ENCODE measurements at regions not wholly inside any gene's neighbourhood (a gene's known extent, or its start where the extent isn't known, plus 50 kb on each side); places are given as distances from the start of the nearest gene placed in this dataset.

DNA sequence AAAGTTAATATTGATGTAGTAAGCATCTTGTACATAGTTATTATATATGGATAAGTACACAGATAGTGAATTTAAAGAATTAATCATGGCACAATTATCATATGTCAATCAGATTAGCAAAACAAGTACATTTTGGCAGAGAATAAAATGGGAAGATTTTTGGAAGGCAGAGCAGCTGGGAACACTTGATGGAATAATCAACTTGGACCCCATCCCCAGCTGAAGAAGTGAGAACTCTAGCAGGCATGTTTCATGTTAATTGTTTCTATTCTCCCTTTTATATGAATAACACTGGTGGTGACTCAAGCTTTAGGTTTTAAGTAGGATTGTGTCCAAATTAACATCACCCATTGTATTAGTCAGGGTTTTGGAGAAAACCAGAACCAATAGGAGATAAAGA lies 198.7 kb downstream of the KCNJ2 start:
- H3K27me3 ChIP-seq (ENCODE audit: control insufficient read depth in 4 of 4, insufficient read depth in 4 of 4, low read length in 3 of 4) = no peaks in the 10 kb centered on the region
- no peaks in the 10 kb centered on the region for H3K36me3 ChIP-seq (ENCODE audit: control insufficient read depth in 4 of 4, insufficient read depth in 3 of 4, low read depth in 1 of 4, low read length in 3 of 4)
- H3K4me3 ChIP-seq (ENCODE audit: low read depth in 1 of 3, low read length in 3 of 3) = no peak overlapping the region
- H3K9ac ChIP-seq (ENCODE audit: low read depth in 1 of 2, low read length in 2 of 2) = no peak overlapping the region
- no peak for DNase-seq (ENCODE audit: low spot score)
- H3K27ac ChIP-seq (ENCODE audit: low read depth in 1 of 2, low read length in 2 of 2) = no peak overlapping the region
- no peaks in the 10 kb centered on the region for H3K4me1 ChIP-seq (ENCODE audit: control insufficient read depth in 4 of 4, insufficient read depth in 4 of 4, low read length in 3 of 4)
- TF ChIP-seq RXRA (IDR thresholded peaks at IDR 0.05) = no peak
- no peak for TF ChIP-seq YY1 (IDR thresholded peaks at IDR 0.05)
- TF ChIP-seq, protein P1, sequence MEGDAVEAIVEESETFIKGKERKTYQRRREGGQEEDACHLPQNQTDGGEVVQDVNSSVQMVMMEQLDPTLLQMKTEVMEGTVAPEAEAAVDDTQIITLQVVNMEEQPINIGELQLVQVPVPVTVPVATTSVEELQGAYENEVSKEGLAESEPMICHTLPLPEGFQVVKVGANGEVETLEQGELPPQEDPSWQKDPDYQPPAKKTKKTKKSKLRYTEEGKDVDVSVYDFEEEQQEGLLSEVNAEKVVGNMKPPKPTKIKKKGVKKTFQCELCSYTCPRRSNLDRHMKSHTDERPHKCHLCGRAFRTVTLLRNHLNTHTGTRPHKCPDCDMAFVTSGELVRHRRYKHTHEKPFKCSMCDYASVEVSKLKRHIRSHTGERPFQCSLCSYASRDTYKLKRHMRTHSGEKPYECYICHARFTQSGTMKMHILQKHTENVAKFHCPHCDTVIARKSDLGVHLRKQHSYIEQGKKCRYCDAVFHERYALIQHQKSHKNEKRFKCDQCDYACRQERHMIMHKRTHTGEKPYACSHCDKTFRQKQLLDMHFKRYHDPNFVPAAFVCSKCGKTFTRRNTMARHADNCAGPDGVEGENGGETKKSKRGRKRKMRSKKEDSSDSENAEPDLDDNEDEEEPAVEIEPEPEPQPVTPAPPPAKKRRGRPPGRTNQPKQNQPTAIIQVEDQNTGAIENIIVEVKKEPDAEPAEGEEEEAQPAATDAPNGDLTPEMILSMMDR (IDR thresholded peaks at IDR 0.05; ENCODE audit: low read depth, low read length, missing input control) = no peak
- TF ChIP-seq HNF4G (IDR thresholded peaks at IDR 0.05) = no peak
- TF ChIP-seq, protein P2, sequence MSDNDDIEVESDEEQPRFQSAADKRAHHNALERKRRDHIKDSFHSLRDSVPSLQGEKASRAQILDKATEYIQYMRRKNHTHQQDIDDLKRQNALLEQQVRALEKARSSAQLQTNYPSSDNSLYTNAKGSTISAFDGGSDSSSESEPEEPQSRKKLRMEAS (IDR thresholded peaks at IDR 0.05) = no peak
- TF ChIP-seq GABPA (IDR thresholded peaks at IDR 0.05 in 1 of 2, conservative IDR thresholded peaks at IDR 0.05 in 1 of 2) = no peak
- TF ChIP-seq RAD21 (IDR thresholded peaks at IDR 0.05) = no peak
- TF ChIP-seq, protein P3, sequence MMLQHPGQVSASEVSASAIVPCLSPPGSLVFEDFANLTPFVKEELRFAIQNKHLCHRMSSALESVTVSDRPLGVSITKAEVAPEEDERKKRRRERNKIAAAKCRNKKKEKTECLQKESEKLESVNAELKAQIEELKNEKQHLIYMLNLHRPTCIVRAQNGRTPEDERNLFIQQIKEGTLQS (IDR thresholded peaks at IDR 0.05) = no peak
- TF ChIP-seq HNF4A (conservative IDR thresholded peaks at IDR 0.05) = no peak
- no peak for TF ChIP-seq FOXA1 (IDR thresholded peaks at IDR 0.05)
- TF ChIP-seq EGR1 (IDR thresholded peaks at IDR 0.05; ENCODE audit: low read depth in 2 of 2) = no peak
- H3K9me3 ChIP-seq (ENCODE audit: control insufficient read depth in 4 of 4, low read length in 3 of 4) = no peaks in the 10 kb centered on the region

DNA sequence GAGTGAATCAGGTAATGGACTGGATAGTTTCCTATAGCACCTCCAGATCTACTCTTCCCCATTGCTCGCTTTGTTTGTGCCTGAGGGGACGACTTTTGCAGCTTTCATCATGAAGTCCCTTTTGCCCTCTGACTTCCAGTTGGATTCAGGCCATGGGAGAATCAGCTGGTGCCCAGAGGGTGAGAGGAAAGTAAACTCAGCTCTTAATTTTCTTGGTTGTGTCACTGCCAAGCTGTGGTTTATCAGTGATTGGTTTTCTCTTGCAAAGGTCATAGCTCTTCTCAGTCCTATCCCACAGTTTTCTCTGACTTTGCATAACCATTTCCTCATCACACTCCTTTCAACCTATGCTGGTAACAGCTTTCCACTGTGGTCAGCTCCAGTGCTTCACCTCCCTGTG lies 200.1 kb downstream of the KCNJ2 start:
- no peak overlapping the region for H3K9ac ChIP-seq (ENCODE audit: low read depth in 1 of 2, low read length in 2 of 2)
- H3K27me3 ChIP-seq (ENCODE audit: control insufficient read depth in 4 of 4, insufficient read depth in 4 of 4, low read length in 3 of 4) = peaks cover 0 to 2% (median 0%) of the 10 kb centered on the region in 4 donors
- H3K36me3 ChIP-seq (ENCODE audit: control insufficient read depth in 4 of 4, insufficient read depth in 3 of 4, low read depth in 1 of 4, low read length in 3 of 4) = no peaks in the 10 kb centered on the region
- DNase-seq (ENCODE audit: low spot score) = no peak
- 71% methylated on average over 2 of the region's 2 CpGs for WGBS
- no peak overlapping the region for H3K27ac ChIP-seq (ENCODE audit: low read depth in 1 of 2, low read length in 2 of 2)
- TF ChIP-seq YY1 (IDR thresholded peaks at IDR 0.05) = no peak
- no peak for TF ChIP-seq SP1 (IDR thresholded peaks at IDR 0.05)
- no peak for TF ChIP-seq FOXA1 (IDR thresholded peaks at IDR 0.05)
- TF ChIP-seq, protein P4, sequence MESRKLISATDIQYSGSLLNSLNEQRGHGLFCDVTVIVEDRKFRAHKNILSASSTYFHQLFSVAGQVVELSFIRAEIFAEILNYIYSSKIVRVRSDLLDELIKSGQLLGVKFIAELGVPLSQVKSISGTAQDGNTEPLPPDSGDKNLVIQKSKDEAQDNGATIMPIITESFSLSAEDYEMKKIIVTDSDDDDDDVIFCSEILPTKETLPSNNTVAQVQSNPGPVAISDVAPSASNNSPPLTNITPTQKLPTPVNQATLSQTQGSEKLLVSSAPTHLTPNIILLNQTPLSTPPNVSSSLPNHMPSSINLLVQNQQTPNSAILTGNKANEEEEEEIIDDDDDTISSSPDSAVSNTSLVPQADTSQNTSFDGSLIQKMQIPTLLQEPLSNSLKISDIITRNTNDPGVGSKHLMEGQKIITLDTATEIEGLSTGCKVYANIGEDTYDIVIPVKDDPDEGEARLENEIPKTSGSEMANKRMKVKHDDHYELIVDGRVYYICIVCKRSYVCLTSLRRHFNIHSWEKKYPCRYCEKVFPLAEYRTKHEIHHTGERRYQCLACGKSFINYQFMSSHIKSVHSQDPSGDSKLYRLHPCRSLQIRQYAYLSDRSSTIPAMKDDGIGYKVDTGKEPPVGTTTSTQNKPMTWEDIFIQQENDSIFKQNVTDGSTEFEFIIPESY (IDR thresholded peaks at IDR 0.05) = no peak
- TF ChIP-seq FOXA2 (IDR thresholded peaks at IDR 0.05) = no peak
- TF ChIP-seq, protein P5, sequence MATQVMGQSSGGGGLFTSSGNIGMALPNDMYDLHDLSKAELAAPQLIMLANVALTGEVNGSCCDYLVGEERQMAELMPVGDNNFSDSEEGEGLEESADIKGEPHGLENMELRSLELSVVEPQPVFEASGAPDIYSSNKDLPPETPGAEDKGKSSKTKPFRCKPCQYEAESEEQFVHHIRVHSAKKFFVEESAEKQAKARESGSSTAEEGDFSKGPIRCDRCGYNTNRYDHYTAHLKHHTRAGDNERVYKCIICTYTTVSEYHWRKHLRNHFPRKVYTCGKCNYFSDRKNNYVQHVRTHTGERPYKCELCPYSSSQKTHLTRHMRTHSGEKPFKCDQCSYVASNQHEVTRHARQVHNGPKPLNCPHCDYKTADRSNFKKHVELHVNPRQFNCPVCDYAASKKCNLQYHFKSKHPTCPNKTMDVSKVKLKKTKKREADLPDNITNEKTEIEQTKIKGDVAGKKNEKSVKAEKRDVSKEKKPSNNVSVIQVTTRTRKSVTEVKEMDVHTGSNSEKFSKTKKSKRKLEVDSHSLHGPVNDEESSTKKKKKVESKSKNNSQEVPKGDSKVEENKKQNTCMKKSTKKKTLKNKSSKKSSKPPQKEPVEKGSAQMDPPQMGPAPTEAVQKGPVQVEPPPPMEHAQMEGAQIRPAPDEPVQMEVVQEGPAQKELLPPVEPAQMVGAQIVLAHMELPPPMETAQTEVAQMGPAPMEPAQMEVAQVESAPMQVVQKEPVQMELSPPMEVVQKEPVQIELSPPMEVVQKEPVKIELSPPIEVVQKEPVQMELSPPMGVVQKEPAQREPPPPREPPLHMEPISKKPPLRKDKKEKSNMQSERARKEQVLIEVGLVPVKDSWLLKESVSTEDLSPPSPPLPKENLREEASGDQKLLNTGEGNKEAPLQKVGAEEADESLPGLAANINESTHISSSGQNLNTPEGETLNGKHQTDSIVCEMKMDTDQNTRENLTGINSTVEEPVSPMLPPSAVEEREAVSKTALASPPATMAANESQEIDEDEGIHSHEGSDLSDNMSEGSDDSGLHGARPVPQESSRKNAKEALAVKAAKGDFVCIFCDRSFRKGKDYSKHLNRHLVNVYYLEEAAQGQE (IDR thresholded peaks at IDR 0.05) = no peak
- TF ChIP-seq RAD21 (IDR thresholded peaks at IDR 0.05) = no peak
- no peak for TF ChIP-seq RXRA (IDR thresholded peaks at IDR 0.05)
- TF ChIP-seq TAF1 (conservative IDR thresholded peaks at IDR 0.05) = no peak
- no peak for TF ChIP-seq JUND (IDR thresholded peaks at IDR 0.05)
- no peak for TF ChIP-seq HNF4A (conservative IDR thresholded peaks at IDR 0.05)
- no peak overlapping the region for H3K4me3 ChIP-seq (ENCODE audit: low read depth in 1 of 3, low read length in 3 of 3)
- H3K9me3 ChIP-seq (ENCODE audit: control insufficient read depth in 4 of 4, low read length in 3 of 4) = peaks cover 0 to 1% (median 0%) of the 10 kb centered on the region in 4 donors
- no peaks in the 10 kb centered on the region for H3K4me1 ChIP-seq (ENCODE audit: control insufficient read depth in 4 of 4, insufficient read depth in 4 of 4, low read length in 3 of 4)

All from liver (tissue), 8 donors.